Left ventricle myocardium superior (tissue), 1 donor: ENCODE measurements at regions not wholly inside any gene's neighbourhood (a gene's known extent, or its start where the extent isn't known, plus 50 kb on each side); places are given as distances from the start of the nearest gene placed in this dataset.

Experiments used
- ATAC-seq: fragments of 200-7000 bp; cut with Tn5 transposase; one replicate; pipeline ENCODE4 v1.9.1; 2020; ENCODE audit warnings: mild to moderate bottlenecking, moderate library complexity
- DNase-seq: peaks from one replicate; pipeline ENCODE4 v3.0.0-alpha.2; 2020
- intact Hi-C: fragments of 100-400 bp; cut with micrococcal nuclease; formaldehyde crosslinking; loops from one replicate; pipeline ENCODE4 v1.11.0; 2022
- donor health status: DM: no; HTN: yes; CAD: no; lungs with severe emphysema.

DNA sequence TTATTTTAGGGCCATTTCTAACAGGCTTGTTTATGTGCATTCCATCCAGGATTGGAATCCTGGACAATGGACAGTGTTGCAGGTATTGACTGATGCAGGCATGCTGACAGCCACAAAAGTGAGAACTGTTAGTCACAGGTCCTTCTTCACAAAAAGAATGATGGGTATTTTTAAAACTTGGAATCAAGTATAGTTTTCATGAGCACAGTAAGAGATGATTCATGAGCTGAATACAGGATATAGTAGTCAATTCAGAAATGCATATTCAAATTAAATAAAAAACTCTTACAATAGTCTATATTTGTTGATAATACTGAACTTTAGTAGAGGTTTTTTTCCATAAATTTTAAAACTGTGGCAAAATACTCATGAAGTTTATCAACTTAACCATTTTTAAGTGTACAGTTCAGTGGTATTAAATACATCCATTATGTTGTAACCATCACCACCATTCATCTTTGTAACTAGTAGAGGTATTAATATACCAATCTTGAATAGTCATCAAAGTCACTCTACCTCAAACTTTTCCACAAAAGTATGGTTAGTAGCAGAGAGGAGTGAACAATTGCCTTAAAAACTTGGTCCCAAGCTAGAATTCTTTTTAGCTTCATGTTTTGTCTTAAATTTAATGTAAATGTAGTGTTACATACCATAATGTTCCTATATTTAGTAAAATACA lies 79.5 kb downstream of the KCNRG start:
- intact Hi-C loops: no loop called here
- DNase-seq (no peak), ATAC-seq (no peak)

DNA sequence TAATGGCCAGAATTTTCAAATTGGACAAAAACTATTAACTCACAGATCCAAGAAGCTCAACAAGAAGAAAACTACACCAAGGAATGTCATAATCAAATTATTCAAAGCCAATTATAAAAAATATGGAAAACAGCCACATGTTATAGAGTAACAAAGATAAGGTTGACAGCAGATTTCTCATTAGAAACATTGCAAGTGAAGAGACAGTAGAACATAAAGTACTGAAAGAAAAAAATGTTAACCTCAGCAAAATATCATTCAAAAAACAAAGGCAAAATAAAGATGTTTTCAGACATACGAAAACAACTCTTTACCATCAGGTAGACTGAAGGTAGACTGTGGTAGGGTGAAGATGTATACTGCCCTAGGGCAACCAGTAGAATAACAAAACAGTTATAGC lies 83.4 kb downstream of the KCNRG start:
- intact Hi-C loops: no loop called here
- no peak for DNase-seq
- no peak for ATAC-seq

DNA sequence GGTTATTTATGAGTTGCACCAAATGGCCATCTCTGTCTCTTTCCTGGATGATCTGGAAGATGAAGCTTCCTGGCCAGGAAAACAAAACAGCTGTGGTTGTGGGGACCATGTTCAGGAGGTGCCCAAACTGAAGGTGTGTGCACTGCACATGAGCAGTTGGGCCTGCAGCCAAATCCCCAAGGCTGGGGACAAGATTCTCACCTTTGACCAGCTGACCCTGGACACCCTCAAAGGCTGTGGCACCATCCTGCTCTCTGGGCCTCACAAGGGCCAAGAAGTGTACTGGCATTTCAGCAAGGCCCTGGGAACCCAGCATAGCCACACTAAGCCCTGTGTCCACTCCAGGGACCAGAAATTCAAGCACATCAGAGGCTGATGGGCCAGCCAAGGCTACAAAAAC lies 84.2 kb downstream of the KCNRG start:
- no peak for ATAC-seq
- intact Hi-C loops: no loop called here
- no peak for DNase-seq

DNA sequence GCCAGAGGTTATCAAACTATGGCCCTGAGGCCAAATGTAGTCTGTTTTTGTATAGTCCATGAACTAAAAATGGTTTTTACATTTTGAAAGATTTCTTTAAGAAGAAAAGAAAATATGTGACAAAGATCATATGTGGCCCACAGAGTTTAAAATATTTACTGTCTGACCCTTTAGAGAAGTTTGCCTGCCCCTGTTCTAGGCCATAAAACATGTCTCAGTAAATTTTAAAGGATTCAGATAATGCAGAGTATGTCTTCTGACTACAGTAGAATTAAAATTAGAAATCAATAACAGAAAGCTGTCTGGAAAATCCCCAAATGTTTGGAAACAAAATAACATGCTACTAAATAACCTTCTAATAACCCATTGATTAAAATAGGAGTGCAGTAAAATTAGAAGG lies 86.3 kb downstream of the KCNRG start:
- DNase-seq (no peak), ATAC-seq (no peak)
- intact Hi-C loops: no loop called here

DNA sequence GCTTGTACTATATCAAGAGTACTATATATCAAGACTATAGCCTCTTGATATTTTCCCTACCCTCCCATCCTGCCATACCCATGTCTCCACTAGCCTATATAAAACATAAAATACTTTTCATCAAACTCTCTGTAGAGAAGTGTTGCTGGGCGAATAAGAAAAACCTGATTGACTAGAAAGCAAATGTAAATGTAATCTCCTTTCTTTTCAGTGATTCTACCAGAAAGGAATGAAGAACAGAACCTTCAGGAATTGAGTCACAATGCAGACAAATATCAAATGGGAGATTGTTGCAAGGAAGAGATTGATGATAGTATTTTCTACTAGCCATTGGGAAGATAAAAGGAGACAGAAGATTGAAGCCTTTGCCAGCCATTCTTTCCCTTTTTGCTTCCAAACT lies 89.2 kb downstream of the KCNRG start:
- intact Hi-C loops: no loop called here
- no peak for DNase-seq
- ATAC-seq: no peak

DNA sequence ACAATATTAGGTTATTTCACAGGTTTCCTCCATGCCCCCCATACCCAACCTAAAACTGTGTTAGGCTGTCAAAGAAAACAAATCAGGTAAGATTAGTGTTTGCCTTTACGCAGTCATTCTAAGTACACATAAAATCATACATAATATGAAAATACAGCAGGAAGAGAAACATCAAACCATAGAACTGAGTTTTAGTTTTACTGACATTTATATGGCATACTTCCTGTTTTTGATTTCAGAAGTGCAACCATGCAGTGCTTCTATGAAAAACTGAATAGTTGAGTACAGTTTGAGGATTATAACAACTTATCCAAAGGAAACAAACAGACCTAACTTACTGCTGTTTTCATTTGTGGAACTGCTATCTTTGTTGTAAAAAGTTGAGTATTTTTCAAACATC lies 91.3 kb downstream of the KCNRG start:
- ATAC-seq: no peak
- intact Hi-C loops: no loop called here

DNA sequence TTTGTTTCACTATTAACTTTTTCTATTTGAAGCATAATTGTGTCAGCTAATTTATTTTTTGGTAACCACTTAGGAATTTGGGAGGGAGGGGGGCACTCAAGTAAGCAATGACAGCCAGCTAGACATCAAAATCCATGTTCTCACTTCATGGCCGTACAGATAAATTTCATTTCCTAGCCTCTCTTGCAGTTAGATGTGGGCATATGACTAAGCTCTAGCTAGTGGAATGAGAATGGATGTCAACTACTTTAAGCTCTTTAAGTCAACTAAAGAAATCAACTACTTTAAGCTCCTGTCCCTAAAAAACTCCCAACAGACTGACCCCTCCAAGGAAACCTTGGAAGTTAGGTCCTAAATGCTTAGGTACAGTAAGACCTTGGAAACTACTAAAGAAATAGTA lies 92.0 kb downstream of the KCNRG start:
- DNase-seq (no peak), ATAC-seq (peak; percentile 69)
- intact Hi-C loops: no loop called here

More for the DNA sequence above, 91.3 kb downstream of the KCNRG start:
- DNase-seq: no peak

DNA sequence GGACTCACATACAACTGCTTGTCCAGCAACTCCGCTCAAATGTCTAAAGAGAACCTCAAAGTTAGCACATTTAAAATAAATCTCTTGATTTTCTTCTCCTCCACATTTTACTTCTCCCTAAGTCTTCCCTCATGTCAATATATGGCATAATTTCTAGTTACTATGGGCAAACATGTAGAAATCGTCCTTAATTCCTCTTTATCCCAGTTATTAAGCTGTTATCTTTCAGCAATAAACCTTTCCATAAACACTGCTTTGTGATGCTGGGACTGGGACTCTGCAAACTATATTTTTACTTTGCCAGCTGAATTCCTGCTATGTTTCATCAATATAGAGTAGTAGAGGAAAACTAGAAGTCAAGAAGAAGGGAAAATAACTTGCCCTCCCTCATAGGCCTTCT lies 99.7 kb downstream of the KCNRG start:
- intact Hi-C loops: no loop called here
- DNase-seq (no peak), ATAC-seq (no peak)

DNA sequence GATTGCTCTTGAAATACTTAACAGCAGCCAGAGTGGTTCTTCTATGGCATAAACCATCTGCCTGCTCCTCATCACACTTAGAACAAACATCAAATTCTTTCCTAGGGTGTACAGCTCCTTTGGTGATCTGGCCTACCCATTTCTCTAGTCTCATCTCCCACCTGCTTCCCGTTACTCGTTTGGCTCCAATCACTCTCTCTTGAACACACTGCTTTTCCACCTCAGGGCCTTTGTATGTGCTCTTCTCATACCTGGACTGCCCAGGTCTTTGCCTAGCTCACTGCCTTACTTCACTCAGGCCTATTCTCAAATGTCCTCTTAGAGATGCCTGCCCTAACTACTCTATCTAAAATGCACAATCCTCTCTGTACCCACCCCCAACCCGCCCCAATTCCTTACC lies 100.5 kb downstream of the KCNRG start:
- no peak for ATAC-seq
- no peak for DNase-seq
- intact Hi-C loops: no loop called here

DNA sequence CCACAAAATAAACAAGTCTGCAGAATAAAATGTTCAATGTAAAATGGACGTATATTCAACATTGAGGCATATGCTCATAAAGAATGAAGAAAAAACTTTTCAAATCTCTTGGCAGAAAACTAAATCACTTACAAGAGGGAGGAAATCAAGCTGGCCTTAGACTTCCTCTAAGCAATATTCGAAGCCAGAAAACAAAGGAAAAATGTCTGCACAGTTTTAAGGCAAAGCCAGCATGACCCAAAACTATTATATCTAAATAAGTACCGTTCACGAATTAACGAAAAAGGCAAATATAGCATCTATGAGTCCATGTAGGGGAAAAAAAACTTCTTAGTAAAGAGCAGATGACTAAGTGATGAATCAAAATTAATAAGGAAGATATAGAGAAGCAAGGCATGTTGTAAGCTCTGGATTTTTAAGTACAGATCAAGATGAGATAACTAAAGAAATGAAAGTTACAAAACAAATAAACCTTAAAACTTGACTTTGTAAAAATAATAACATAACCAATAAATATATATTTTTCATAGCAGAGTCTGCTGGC lies 101.3 kb downstream of the KCNRG start:
- ATAC-seq (no peak), DNase-seq (no peak)
- intact Hi-C loops: no loop called here

DNA sequence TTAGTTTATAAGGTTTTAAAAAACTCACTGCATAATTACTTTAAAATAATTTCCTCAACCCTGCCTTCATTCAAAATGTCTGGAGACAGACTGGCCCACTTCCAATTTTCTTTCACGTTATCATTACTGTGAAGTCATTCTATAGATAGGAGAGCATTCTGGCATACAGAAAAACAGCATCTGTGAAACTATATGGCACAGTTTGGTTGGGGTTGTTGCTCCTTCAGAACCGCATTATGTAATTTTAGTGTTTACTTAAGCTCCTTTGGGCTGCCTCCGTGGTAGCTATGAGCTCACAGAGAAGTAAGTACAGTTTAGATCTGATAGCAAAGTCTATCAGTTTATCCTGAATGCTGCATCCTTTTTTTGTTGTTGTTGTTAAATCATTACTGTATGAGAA lies 104.3 kb downstream of the KCNRG start:
- DNase-seq (no peak), ATAC-seq (no peak)
- intact Hi-C loops: no loop called here

DNA sequence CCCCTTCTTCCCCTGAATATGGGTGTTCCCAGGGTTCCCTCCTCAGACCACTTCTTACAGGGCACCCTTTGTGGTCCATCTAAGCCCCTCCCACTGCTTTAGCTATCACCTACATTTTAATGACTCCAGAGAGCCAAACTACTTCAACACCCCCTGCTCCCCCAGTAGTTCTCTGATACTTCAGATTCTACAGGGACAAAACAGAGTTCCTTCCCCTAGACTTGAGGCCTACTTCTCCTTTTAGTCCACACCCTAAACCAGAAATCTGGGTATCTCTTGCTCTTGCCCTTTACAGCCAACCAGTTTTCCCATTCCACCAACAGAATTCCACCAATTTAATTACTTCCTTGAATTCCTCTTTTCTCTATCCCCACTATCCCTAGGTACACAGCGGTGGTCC lies 107.2 kb downstream of the KCNRG start:
- ATAC-seq: no peak
- DNase-seq: no peak
- intact Hi-C loops: loop anchor here (5.0 kb wide), 1 partner anchor 40 kb away; no protein-coding TSS in a partner anchor

DNA sequence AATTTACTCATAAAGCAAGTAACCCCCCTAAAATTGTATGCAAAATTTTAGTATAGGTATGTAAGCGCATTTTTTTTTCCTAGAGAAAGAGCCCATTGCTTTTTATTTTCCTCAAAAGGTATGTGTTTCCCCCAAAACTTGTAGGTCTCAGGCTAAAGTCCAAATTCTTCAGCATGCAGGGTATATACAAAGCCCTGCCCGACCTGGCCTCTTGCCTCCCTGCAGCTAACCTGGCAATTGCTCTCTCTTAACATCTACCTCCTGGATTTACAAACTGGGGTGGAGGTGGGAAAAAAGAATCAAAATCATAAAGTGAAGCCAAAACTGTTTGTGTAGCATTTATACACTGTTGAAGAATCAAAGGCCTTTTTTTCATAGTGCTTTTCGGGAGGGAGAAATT lies 107.8 kb downstream of the KCNRG start:
- DNase-seq (no peak), ATAC-seq (no peak)
- intact Hi-C loops: loop anchor here (5.0 kb wide), 1 partner anchor 41 kb away; no protein-coding TSS in a partner anchor

DNA sequence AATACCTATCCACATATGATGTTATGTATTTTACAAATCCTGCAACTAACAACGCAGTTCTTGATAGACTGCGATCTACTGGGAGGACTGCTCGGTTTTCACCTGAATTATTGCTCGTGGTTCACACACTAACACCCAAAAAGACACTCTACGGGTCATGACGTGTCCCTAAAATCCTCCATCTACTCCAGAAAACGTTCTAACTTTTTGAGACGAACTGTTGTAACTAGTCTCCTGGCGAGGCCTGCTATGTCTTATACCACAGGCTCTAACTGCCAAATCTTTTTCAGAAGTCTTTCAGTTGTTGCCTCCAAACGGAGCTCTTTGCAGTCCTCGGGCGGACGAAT lies 108.2 kb downstream of the KCNRG start:
- no peak for DNase-seq
- intact Hi-C loops: loop anchor here (5.0 kb wide), 1 partner anchor 41 kb away; no protein-coding TSS in a partner anchor
- no peak for ATAC-seq

DNA sequence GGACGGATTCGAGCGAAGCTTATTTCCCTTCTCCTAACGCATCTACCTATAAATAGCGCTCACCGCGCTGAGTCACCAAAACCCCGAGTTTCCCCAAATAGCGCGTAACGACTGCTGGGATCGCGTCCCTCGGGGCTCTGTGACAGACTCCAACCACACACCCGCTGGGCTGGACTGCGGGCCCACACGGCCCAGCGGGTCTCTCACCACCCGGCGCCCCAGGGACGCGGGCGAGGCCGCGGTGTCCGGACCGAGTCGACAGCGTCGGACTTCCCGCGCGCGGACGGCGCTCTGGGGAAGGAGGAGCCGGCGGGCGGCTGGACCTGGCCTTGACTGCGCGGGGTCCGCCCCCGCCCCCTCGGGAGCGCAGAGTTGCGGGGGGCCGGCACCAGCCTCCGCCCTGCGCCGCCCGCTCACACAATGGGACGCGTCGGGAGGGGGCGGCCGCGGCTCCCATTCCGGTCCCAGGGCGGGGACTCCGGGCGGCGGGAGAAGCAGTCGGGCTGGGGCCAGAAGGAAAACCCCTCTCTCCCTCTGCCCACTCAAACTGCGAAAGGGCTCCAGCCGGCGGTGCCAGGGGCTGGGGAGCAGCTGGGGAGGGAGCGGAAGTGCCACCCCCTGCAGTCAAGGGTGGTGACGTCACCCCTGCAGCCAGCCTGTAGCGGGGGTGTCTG lies 108.8 kb downstream of the KCNRG start:
- intact Hi-C loops: loop anchor here (5.0 kb wide), 1 partner anchor 42 kb away; no protein-coding TSS in a partner anchor
- ATAC-seq (peak; percentile 89), DNase-seq (no peak)

DNA sequence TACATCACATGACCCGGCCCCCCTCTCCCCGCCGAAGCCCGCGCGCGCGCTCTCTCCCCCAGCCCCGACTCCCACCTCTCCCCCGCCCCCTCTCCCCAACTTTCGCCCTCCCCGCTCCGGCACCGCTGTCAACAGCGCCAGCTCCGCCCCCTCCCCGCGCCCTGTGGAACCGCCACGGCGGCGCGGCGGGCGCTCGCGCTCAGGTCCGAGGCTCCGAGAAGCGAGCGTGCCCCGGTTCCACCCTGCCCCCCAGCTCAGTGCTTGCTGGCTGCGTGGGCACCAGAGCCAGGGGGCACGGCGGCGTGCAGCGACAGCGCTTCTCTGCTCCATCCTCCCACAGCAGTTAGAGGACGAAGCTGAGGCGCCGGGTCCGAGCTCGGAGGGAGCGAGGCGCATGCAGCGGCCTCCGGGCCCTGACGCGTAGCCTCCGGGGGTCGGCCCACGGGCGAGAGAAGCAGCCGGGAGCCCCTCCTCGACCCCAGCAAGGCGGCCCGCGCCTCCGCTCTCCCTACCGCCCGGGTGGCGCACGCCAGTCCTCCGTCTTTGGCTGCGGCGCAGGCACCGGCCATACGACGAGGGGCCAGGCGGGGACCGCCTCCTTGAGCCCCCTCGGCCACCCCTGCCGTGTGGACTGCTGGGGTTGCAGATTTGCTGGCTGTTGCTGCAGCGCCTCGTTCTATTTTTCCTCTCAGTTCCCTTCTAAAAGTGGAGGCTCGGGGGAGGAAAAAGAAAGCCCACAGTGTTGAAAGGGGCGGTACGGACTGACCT lies 109.5 kb downstream of the KCNRG start:
- DNase-seq: peak; percentile 97
- intact Hi-C loops: loop anchor here (5.0 kb wide), 1 partner anchor 42 kb away; no protein-coding TSS in a partner anchor
- peak; percentile 34 for ATAC-seq

DNA sequence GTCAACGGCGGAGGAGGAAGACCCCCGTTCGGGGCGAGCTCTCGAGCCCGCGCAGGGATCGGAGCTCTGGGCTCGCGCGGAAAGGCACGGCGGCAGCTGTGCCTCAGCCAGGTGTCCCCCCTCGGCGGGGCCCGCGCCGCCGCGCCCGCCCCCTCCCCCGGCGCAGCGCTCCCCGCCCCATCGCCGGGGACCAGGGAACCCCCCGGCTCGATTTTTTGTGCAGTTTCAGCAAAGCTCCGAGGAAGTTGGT lies 110.0 kb downstream of the KCNRG start:
- no peak for DNase-seq
- peak; percentile 23 for ATAC-seq
- intact Hi-C loops: no loop called here

DNA sequence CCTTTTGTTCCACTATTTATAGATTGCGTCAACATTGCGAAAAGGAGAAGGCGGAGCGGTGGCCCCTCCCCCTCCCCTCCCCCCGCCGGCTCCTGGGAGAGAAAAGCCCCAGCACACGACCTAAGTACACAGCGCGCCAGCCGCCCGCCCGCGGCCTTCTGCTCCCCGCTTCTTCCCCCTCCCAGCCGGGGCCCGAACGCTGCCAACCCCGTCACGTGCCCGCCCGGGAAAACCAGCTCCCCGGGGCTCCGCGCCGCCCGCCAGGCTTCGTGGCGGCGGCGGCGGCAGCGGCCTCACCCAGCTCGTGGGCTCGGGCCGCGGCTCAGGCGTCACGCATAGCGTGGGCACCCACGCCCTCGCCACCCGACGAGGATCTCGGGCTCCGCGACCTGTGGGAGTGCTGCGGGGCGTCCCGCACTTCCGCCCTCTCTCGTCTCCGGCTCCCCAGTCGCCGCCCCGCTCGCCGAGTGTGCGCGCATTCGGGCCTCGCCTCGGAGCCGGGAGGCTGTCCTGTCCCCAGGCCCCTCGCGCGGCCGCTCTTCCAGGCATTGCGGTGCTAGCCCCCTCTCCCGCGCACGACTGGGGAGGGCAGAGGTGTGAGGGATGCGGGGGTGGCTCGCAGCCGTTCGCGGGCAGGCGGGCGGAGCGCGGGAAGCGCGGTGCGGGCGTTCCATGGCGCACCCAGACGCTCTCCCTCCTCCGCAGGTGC lies 110.5 kb downstream of the KCNRG start:
- DNase-seq (peak; percentile 96), ATAC-seq (peak; percentile 63)
- intact Hi-C loops: no loop called here

DNA sequence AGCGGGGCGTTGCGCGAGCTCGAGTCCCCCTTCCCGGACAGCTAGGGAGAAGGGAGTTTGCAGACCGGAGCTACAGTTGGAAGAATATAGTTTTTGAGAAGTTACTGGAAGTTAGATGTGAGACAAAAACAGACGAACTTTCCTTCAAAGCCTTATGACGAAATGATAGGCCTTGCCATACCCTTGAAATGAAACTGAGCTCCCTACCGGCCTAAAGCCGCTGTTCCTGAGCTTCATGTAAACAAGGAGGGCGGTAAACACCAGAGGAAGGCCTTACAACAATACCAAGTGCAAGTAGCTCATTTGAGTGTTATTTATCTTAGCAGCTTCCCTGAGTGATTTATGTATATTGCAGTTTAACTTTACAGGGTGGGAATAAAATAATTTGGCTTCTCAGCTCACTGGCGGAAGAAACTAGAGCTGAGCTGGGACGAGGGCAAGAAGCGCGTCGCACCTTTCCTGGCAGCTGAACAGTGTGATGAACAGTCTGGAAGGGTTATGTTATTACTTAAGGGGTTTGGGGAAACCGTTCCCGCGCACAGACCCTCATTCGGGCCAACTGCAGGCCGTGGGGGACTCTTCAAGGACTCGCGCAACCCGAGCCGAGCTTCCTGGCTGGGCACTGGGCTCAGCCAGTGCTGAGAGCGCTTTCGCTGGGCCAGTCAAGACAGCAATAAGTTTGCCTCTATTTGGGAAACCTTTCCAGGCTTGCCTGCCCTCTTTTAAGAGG lies 111.2 kb downstream of the KCNRG start:
- ATAC-seq (no peak), DNase-seq (no peak)
- intact Hi-C loops: no loop called here
